ENCODE measurements at regions not wholly inside any gene's neighbourhood (a gene's known extent, or its start where the extent isn't known, plus 50 kb on each side); places are given as distances from the start of the nearest gene placed in this dataset.

DNA sequence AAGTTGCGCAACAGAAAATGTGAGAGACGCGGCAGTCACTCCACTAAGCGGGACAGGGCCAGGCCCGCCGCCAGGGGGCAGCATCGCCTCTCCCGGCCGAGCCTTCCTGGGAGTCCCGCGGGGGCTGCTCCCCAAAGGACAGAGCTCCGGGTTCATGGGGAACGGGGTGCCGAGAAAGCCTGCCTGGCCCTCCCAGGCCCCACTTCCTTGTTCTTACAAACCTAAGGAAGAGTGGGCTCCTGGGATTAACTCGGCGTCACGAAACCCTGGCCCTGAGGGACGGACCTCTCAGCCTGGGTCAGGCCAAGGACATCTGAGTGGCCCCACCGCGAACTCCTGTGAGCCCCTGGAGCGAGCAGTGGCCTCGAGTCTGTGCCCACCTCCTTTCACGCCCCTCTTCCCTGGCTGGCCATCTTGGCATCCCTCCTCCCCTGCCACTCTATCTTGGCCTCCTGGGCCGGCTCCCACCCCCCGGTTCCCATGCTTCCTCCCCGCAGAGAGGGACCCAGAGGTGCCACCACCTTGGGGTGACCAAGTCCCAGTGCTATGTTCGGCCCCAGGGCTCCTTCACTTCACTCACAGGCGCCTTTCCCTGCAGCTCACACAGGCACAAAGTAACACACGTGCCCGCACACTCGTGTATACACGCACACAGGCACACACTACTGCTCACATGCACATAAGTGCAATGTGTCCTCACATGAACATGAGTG, 99.9 kb upstream of the FGF3 start:
- TF ChIP-seq CTBP1 (IDR thresholded peaks at IDR 0.05; ENCODE audit: borderline replicate concordance) (no peak), FOXA1 (IDR thresholded peaks at IDR 0.05) (no peak), LEF1 (IDR thresholded peaks at IDR 0.05; ENCODE audit: borderline replicate concordance) (no peak), L3MBTL2 (conservative IDR thresholded peaks at IDR 0.05) (no peak), BHLHE40 (IDR thresholded peaks at IDR 0.05; ENCODE audit: borderline replicate concordance) (no peak), SUZ12 (IDR thresholded peaks at IDR 0.05) (no peak), ELF4 (IDR thresholded peaks at IDR 0.05) (no peak), TARDBP (IDR thresholded peaks at IDR 0.05) (no peak), FOXM1 (IDR thresholded peaks at IDR 0.05; ENCODE audit: borderline replicate concordance) (no peak), ZNF384 (IDR thresholded peaks at IDR 0.05) (no peak)
- TF ChIP-seq, protein P1, sequence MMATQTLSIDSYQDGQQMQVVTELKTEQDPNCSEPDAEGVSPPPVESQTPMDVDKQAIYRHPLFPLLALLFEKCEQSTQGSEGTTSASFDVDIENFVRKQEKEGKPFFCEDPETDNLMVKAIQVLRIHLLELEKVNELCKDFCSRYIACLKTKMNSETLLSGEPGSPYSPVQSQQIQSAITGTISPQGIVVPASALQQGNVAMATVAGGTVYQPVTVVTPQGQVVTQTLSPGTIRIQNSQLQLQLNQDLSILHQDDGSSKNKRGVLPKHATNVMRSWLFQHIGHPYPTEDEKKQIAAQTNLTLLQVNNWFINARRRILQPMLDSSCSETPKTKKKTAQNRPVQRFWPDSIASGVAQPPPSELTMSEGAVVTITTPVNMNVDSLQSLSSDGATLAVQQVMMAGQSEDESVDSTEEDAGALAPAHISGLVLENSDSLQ (IDR thresholded peaks at IDR 0.05), result no peak
- peak; percentile 82 for DNase-seq (ENCODE audit: extremely low spot score)
- ChIA-PET POLR2A (no interaction called here), CTCF (interaction anchor here (0.6 to 1.7 kb wide), 6 partner anchors 10 to 273 kb away, joined by 3 to 7 read pairs (median 4); no protein-coding TSS in a partner anchor)

DNA sequence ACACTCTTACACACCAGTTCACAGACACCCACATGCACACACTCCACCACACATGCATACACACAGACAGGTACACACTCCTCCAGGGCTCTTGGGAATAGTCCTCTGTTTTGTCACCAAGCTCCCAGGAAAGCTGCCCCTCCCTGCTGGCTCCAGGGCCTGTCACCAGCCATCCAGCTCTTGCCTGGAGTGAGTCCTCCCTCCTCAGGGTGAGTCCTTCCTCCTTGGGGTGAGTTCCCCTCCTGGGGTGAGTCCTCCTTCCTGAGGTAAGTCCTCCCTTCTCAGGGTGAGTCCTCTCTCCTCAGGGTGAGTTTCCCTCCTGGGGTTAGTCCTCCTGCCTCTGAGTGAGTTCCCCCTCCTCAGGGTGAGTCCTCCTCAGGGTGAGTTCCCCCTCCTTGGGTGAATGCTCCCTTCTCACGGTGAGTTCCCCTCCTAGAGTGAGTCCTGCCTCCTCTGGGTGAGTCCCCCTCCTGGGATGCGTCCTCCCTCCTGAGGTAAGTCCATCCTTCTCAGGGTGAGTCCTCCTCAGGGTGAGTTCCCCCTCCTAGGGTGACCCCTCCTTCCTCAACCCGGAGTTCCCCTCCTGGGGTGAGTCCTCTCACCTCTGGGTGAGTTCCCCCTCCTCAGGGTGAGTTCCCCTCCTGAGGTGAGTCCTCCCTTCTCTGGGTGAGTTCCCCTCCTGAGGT, 100.6 kb upstream of the FGF3 start:
- CTCF ChIA-PET, result no interaction called here
- POLR2A ChIA-PET, result no interaction called here
- DNase-seq (ENCODE audit: extremely low spot score), result no peak
- TF ChIP-seq TARDBP (IDR thresholded peaks at IDR 0.05) (no peak), ZNF384 (IDR thresholded peaks at IDR 0.05) (no peak), FOXK2 (IDR thresholded peaks at IDR 0.05) (no peak), ARNT (IDR thresholded peaks at IDR 0.05) (no peak), ELF4 (IDR thresholded peaks at IDR 0.05) (no peak), SUZ12 (IDR thresholded peaks at IDR 0.05) (no peak), HDGF (IDR thresholded peaks at IDR 0.05; ENCODE audit: borderline replicate concordance) (no peak), LEF1 (IDR thresholded peaks at IDR 0.05; ENCODE audit: borderline replicate concordance) (no peak), FOXA1 (IDR thresholded peaks at IDR 0.05) (no peak), CTBP1 (IDR thresholded peaks at IDR 0.05; ENCODE audit: borderline replicate concordance) (no peak), BHLHE40 (IDR thresholded peaks at IDR 0.05; ENCODE audit: borderline replicate concordance) (no peak), NFRKB (IDR thresholded peaks at IDR 0.05) (no peak), FOXM1 (IDR thresholded peaks at IDR 0.05; ENCODE audit: borderline replicate concordance) (no peak), L3MBTL2 (conservative IDR thresholded peaks at IDR 0.05) (no peak), SP1 (IDR thresholded peaks at IDR 0.05) (no peak)
- TF ChIP-seq, protein P1 (IDR thresholded peaks at IDR 0.05), result no peak

DNA sequence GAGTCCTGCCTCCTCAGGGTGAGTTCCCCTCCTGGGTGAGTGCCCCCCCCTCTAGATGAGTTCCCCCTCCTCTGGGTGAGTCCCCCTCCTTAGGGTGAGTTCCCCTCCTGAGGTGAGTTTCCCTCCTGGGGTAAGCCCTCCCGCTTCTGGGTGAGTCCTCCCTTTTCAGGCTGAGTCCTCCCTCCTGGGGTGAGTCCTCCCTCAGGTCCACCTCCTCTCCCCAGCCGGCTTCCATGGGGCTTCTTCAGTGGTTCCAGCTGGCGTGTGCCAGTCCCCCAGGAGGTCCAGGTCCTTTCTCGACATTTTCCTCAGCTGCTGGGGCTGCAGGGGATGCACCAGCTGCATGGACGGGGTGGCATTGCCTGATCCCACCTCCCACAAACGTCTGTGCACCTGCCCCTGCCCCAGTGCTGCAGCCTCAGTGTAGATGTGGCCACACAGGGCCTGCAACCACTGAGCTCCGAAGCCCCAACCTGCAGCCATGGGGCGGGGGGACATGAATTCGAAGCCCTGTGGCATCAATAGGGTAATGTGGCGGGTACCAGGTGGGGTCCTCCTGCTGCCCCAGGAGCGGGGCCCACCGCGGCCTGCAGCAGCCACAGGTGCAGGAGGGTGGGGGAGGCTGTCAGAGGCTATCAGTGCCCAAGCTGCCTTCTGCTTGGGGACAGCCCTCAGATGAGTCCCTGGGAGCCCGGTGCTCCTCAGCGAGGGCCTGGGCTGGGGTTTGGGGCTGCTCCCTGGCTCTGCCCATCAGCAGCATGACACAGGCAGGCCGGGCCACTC, 101.3 kb upstream of the FGF3 start:
- ChIA-PET CTCF (interaction anchor here (0.7 kb wide), 1 partner anchor 10 kb away, joined by 3 read pairs; no protein-coding TSS in a partner anchor), POLR2A (no interaction called here)

DNA sequence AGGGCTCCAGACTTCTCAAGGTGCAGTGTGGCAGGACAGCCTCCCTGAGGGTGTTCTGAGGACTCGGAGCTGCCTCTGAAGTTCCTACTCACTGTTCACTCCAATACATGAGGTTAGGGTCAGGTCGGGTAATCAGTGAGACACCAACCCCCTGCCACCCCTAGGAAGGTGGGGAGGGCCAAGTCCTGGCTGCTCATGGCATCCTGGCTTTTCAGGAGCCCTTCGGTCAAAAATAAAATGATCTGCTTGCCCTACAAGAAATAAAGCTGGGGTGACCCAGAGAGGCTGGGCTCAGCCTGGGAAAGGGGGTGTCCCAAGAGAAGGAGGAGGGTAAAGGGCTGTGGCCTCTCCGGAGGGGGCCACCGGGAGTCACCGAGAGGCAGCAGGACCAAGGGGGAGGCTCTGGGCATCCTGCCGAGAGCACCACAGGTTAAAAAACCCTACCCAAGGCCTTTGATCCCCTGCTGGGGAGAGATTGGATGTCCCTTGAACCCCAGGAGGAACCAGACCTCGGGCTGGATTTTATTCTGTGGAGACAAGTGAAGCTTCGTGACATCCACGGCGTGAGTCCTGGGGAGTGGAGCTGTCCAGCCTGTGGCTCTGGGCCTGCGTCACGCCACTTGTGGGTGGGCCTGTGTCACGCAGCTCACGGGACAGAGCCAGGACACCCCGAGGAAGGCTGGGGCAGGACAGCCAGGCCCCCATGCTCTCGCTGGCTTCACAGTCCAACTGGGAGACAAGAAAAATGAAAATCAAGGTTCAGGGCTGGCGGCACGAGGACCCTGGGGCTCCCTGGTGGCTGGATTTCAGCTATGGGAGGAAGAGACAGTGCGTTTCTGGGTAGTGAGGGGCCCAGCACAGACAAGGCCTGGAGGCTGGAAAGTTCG, 102.2 kb upstream of the FGF3 start:
- no peak for DNase-seq (ENCODE audit: extremely low spot score)
- CTCF ChIA-PET, result interaction anchor here (0.7 to 1.2 kb wide), 2 partner anchors 11 to 12 kb away, joined by 3 read pairs; no protein-coding TSS in a partner anchor
- no peak for TF ChIP-seq FOXA1 (IDR thresholded peaks at IDR 0.05)
- no peak for TF ChIP-seq ARNT (IDR thresholded peaks at IDR 0.05)
- TF ChIP-seq, protein P1 (IDR thresholded peaks at IDR 0.05), result no peak
- TF ChIP-seq ZNF384 (IDR thresholded peaks at IDR 0.05), result no peak
- TF ChIP-seq HDGF (IDR thresholded peaks at IDR 0.05; ENCODE audit: borderline replicate concordance), result no peak
- no peak for TF ChIP-seq BHLHE40 (IDR thresholded peaks at IDR 0.05; ENCODE audit: borderline replicate concordance)
- TF ChIP-seq FOXK2 (IDR thresholded peaks at IDR 0.05), result no peak
- TF ChIP-seq FOXM1 (IDR thresholded peaks at IDR 0.05; ENCODE audit: borderline replicate concordance), result no peak
- POLR2A ChIA-PET, result no interaction called here

More for the DNA sequence above, 101.3 kb upstream of the FGF3 start:
- TF ChIP-seq SP1 (IDR thresholded peaks at IDR 0.05) (no peak), LEF1 (IDR thresholded peaks at IDR 0.05; ENCODE audit: borderline replicate concordance) (no peak), BHLHE40 (IDR thresholded peaks at IDR 0.05; ENCODE audit: borderline replicate concordance) (no peak)
- no peak for DNase-seq (ENCODE audit: extremely low spot score)

DNA sequence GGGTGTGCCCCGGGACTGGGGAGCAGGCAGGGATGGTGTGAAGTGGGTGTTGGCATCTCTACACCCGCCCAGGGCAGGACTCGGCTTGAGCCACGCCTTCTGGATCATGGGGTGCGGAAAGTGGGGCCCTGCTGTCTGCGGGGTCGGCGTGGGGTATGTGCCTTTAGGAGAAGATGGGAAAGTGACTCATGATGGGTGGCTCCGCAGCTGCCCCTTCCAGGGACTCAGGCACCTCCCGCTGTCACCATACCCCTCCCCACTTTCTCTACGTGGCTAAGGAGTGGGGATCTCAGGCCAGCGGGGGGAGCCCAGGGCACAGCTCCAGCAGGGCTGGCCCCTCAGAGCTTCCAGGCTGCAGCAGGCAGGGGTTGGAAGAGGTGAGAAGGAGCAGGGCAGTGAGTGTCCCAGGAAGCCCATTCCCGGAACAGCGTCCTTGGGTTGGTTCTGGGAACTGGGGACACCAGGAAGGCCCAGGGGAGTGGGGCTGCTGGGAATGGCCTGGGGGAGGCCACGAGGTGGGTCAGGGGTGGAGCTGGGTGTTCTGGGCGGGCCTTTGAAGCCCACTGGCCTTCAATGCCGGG, 102.9 kb upstream of the FGF3 start:
- POLR2A ChIA-PET, result no interaction called here
- DNase-seq (ENCODE audit: extremely low spot score), result no peak
- TF ChIP-seq L3MBTL2 (conservative IDR thresholded peaks at IDR 0.05) (no peak), FOXM1 (IDR thresholded peaks at IDR 0.05; ENCODE audit: borderline replicate concordance) (no peak), TARDBP (IDR thresholded peaks at IDR 0.05) (no peak), NFRKB (IDR thresholded peaks at IDR 0.05) (no peak), SUZ12 (IDR thresholded peaks at IDR 0.05) (no peak), ARNT (IDR thresholded peaks at IDR 0.05) (no peak), CTBP1 (IDR thresholded peaks at IDR 0.05; ENCODE audit: borderline replicate concordance) (no peak), BHLHE40 (IDR thresholded peaks at IDR 0.05; ENCODE audit: borderline replicate concordance) (no peak), LEF1 (IDR thresholded peaks at IDR 0.05; ENCODE audit: borderline replicate concordance) (no peak), FOXK2 (IDR thresholded peaks at IDR 0.05) (no peak), FOXA1 (IDR thresholded peaks at IDR 0.05) (no peak), HDGF (IDR thresholded peaks at IDR 0.05; ENCODE audit: borderline replicate concordance) (no peak), ZNF384 (IDR thresholded peaks at IDR 0.05) (no peak), SP1 (IDR thresholded peaks at IDR 0.05) (no peak), ELF4 (IDR thresholded peaks at IDR 0.05) (no peak)
- TF ChIP-seq, protein P1 (IDR thresholded peaks at IDR 0.05), result no peak
- CTCF ChIA-PET, result interaction anchor here (1.2 kb wide), 1 partner anchor 13 kb away, joined by 3 read pairs; no protein-coding TSS in a partner anchor
